ENCODE measurements at regions not wholly inside any gene's neighbourhood (a gene's known extent, or its start where the extent isn't known, plus 50 kb on each side); places are given as distances from the start of the nearest gene placed in this dataset.

- Histone ChIP-seq H4K8ac (ENCODE audit: low read depth, low read length) (no peak overlapping the region), H3K4me3 (ENCODE audit: low read depth, low read length) (no peak overlapping the region), H3K27me3 (ENCODE audit: insufficient read depth, low read length) (no peaks in the 10 kb centered on the region), H3K18ac (ENCODE audit: low read length) (no peak overlapping the region), H3K4me2 (ENCODE audit: low read length) (no peak overlapping the region), H3K14ac (ENCODE audit: low read length) (no peak overlapping the region), H3K9ac (ENCODE audit: low read length) (no peak overlapping the region), H2BK120ac (ENCODE audit: insufficient read depth, low read length, poor library complexity) (no peak overlapping the region), H3K36me3 (ENCODE audit: control insufficient read depth in 1 of 2, insufficient read depth in 2 of 2, low read length in 2 of 2) (no peaks in the 10 kb centered on the region), H2BK12ac (ENCODE audit: low read length) (no peak overlapping the region), H3K23ac (ENCODE audit: low read length) (no peak overlapping the region), H2BK5ac (ENCODE audit: low read depth, low read length, poor library complexity) (no peak overlapping the region), H3K4ac (ENCODE audit: low read depth, low read length) (no peak overlapping the region), H4K12ac (ENCODE audit: low read depth, low read length) (no peak overlapping the region), H3K4me1 (ENCODE audit: control insufficient read depth in 1 of 2, insufficient read depth in 2 of 2, low read length in 2 of 2) (no peaks in the 10 kb centered on the region), H3K27ac (ENCODE audit: low read depth, low read length) (no peak overlapping the region), H2AK5ac (ENCODE audit: low read length) (no peak overlapping the region), H2AFZ (ENCODE audit: insufficient read depth, low read length, poor library complexity) (no peak overlapping the region), H3K79me2 (ENCODE audit: control insufficient read depth, insufficient read depth, low read length, poor library complexity) (no peaks in the 10 kb centered on the region), H3K79me1 (ENCODE audit: low read length) (no peaks in the 10 kb centered on the region), H4K91ac (ENCODE audit: low read depth, low read length) (no peak overlapping the region), H3K9me3 (ENCODE audit: insufficient read depth, low read depth, low read length) (no peaks in the 10 kb centered on the region)
- DNase-seq, result no peak
- WGBS (ENCODE audit: extremely low coverage, insufficient coverage, insufficient read length), result no CpG with 5 or more reads among the region's 13 CpGs
Measured at GRCh38 chr1:106290805-106291501, 765.5 kb upstream of the PRMT6 start.

GRCh38 chr1:106292130-106292529, 764.3 kb upstream of the PRMT6 start:
- Histone ChIP-seq H2AFZ (ENCODE audit: insufficient read depth, low read length, poor library complexity) (no peak overlapping the region), H3K9me3 (ENCODE audit: insufficient read depth, low read depth, low read length) (no peaks in the 10 kb centered on the region)
- WGBS (ENCODE audit: extremely low coverage, insufficient coverage, insufficient read length), result no CpG with 5 or more reads among the region's 4 CpGs

GRCh38 chr1:106296431-106296830, 760.0 kb upstream of the PRMT6 start:
- no peak overlapping the region for H3K4me2 ChIP-seq (ENCODE audit: low read length)
- H3K27ac ChIP-seq (ENCODE audit: low read depth, low read length), result no peak overlapping the region
- no peak overlapping the region for H3K18ac ChIP-seq (ENCODE audit: low read length)
- H4K8ac ChIP-seq (ENCODE audit: low read depth, low read length), result no peak overlapping the region
- no peaks in the 10 kb centered on the region for H3K79me2 ChIP-seq (ENCODE audit: control insufficient read depth, insufficient read depth, low read length, poor library complexity)
- no peaks in the 10 kb centered on the region for H3K79me1 ChIP-seq (ENCODE audit: low read length)
- no peak overlapping the region for H3K9ac ChIP-seq (ENCODE audit: low read length)
- no peaks in the 10 kb centered on the region for H3K27me3 ChIP-seq (ENCODE audit: insufficient read depth, low read length)
- H3K4me1 ChIP-seq (ENCODE audit: control insufficient read depth in 1 of 2, insufficient read depth in 2 of 2, low read length in 2 of 2), result no peaks in the 10 kb centered on the region
- H3K36me3 ChIP-seq (ENCODE audit: control insufficient read depth in 1 of 2, insufficient read depth in 2 of 2, low read length in 2 of 2), result no peaks in the 10 kb centered on the region
- no peak overlapping the region for H4K12ac ChIP-seq (ENCODE audit: low read depth, low read length)
- H2BK120ac ChIP-seq (ENCODE audit: insufficient read depth, low read length, poor library complexity), result no peak overlapping the region
- DNase-seq, result no peak
- H2AFZ ChIP-seq (ENCODE audit: insufficient read depth, low read length, poor library complexity), result no peak overlapping the region
- H2AK5ac ChIP-seq (ENCODE audit: low read length), result no peak overlapping the region
- H2BK12ac ChIP-seq (ENCODE audit: low read length), result no peak overlapping the region
- H2BK5ac ChIP-seq (ENCODE audit: low read depth, low read length, poor library complexity), result no peak overlapping the region
- no peaks in the 10 kb centered on the region for H3K9me3 ChIP-seq (ENCODE audit: insufficient read depth, low read depth, low read length)
- no peak overlapping the region for H4K91ac ChIP-seq (ENCODE audit: low read depth, low read length)
- no CpG with 5 or more reads among the region's 1 CpG for WGBS (ENCODE audit: extremely low coverage, insufficient coverage, insufficient read length)
- no peak overlapping the region for H3K4ac ChIP-seq (ENCODE audit: low read depth, low read length)
- no peak overlapping the region for H3K4me3 ChIP-seq (ENCODE audit: low read depth, low read length)
- H3K23ac ChIP-seq (ENCODE audit: low read length), result no peak overlapping the region
- no peak overlapping the region for H3K14ac ChIP-seq (ENCODE audit: low read length)

More at GRCh38 chr1:106292130-106292529, 764.3 kb upstream of the PRMT6 start:
- Histone ChIP-seq H3K4me2 (ENCODE audit: low read length) (no peak overlapping the region), H3K9ac (ENCODE audit: low read length) (no peak overlapping the region), H3K36me3 (ENCODE audit: control insufficient read depth in 1 of 2, insufficient read depth in 2 of 2, low read length in 2 of 2) (no peaks in the 10 kb centered on the region), H3K79me1 (ENCODE audit: low read length) (no peaks in the 10 kb centered on the region), H3K79me2 (ENCODE audit: control insufficient read depth, insufficient read depth, low read length, poor library complexity) (no peaks in the 10 kb centered on the region), H4K12ac (ENCODE audit: low read depth, low read length) (no peak overlapping the region), H3K18ac (ENCODE audit: low read length) (no peak overlapping the region), H3K27me3 (ENCODE audit: insufficient read depth, low read length) (no peaks in the 10 kb centered on the region), H3K23ac (ENCODE audit: low read length) (no peak overlapping the region), H2BK12ac (ENCODE audit: low read length) (no peak overlapping the region), H2BK5ac (ENCODE audit: low read depth, low read length, poor library complexity) (no peak overlapping the region), H4K91ac (ENCODE audit: low read depth, low read length) (no peak overlapping the region), H2BK120ac (ENCODE audit: insufficient read depth, low read length, poor library complexity) (no peak overlapping the region), H4K8ac (ENCODE audit: low read depth, low read length) (no peak overlapping the region), H3K4me1 (ENCODE audit: control insufficient read depth in 1 of 2, insufficient read depth in 2 of 2, low read length in 2 of 2) (no peaks in the 10 kb centered on the region), H2AK5ac (ENCODE audit: low read length) (no peak overlapping the region), H3K27ac (ENCODE audit: low read depth, low read length) (no peak overlapping the region), H3K4ac (ENCODE audit: low read depth, low read length) (no peak overlapping the region), H3K14ac (ENCODE audit: low read length) (no peak overlapping the region), H3K4me3 (ENCODE audit: low read depth, low read length) (no peak overlapping the region)
- no peak for DNase-seq

GRCh38 chr1:106304106-106304505, 752.4 kb upstream of the PRMT6 start:
- no peaks in the 10 kb centered on the region for H3K79me1 ChIP-seq (ENCODE audit: low read length)
- H2AK5ac ChIP-seq (ENCODE audit: low read length), result no peak overlapping the region
- H3K79me2 ChIP-seq (ENCODE audit: control insufficient read depth, insufficient read depth, low read length, poor library complexity), result no peaks in the 10 kb centered on the region
- H3K23ac ChIP-seq (ENCODE audit: low read length), result no peak overlapping the region
- no peaks in the 10 kb centered on the region for H3K36me3 ChIP-seq (ENCODE audit: control insufficient read depth in 1 of 2, insufficient read depth in 2 of 2, low read length in 2 of 2)
- no peak overlapping the region for H3K4me3 ChIP-seq (ENCODE audit: low read depth, low read length)
- no peak overlapping the region for H3K27ac ChIP-seq (ENCODE audit: low read depth, low read length)
- H2BK5ac ChIP-seq (ENCODE audit: low read depth, low read length, poor library complexity), result no peak overlapping the region
- no peak overlapping the region for H3K4me2 ChIP-seq (ENCODE audit: low read length)
- H4K91ac ChIP-seq (ENCODE audit: low read depth, low read length), result no peak overlapping the region
- H2BK120ac ChIP-seq (ENCODE audit: insufficient read depth, low read length, poor library complexity), result no peak overlapping the region
- no peak overlapping the region for H4K8ac ChIP-seq (ENCODE audit: low read depth, low read length)
- H3K18ac ChIP-seq (ENCODE audit: low read length), result no peak overlapping the region
- no peak for DNase-seq
- no peak overlapping the region for H2AFZ ChIP-seq (ENCODE audit: insufficient read depth, low read length, poor library complexity)
- no peaks in the 10 kb centered on the region for H3K27me3 ChIP-seq (ENCODE audit: insufficient read depth, low read length)
- H3K9me3 ChIP-seq (ENCODE audit: insufficient read depth, low read depth, low read length), result peaks cover 7% of the 10 kb centered on the region
- H3K4me1 ChIP-seq (ENCODE audit: control insufficient read depth in 1 of 2, insufficient read depth in 2 of 2, low read length in 2 of 2), result no peaks in the 10 kb centered on the region
- H3K14ac ChIP-seq (ENCODE audit: low read length), result no peak overlapping the region
- no CpG with 5 or more reads among the region's 3 CpGs for WGBS (ENCODE audit: extremely low coverage, insufficient coverage, insufficient read length)
- no peak overlapping the region for H2BK12ac ChIP-seq (ENCODE audit: low read length)
- no peak overlapping the region for H3K9ac ChIP-seq (ENCODE audit: low read length)
- no peak overlapping the region for H4K12ac ChIP-seq (ENCODE audit: low read depth, low read length)
- H3K4ac ChIP-seq (ENCODE audit: low read depth, low read length), result no peak overlapping the region

Data from trophoblast cell (in vitro differentiated cells and primary cell).